GM21717 (cell line): ENCODE measurements at regions not wholly inside any gene's neighbourhood (a gene's known extent, or its start where the extent isn't known, plus 50 kb on each side); places are given as distances from the start of the nearest gene placed in this dataset.

Source experiments
- ATAC-seq: cut with Tn5 transposase; IDR thresholded peaks from one replicate; pipeline ENCODE4 v1.9.1; 2021; ENCODE audit warnings: mild to moderate bottlenecking, moderate library complexity; ENCODE audit not compliant: unreplicated experiment

- ATAC-seq, result no peak
Observed at GRCh38 chr1:239861985-239862384, 229.7 kb upstream of the FMN2 start.

- no peak for ATAC-seq
Observed at GRCh38 chr1:239868058-239868832, 223.4 kb upstream of the FMN2 start.

- no peak for ATAC-seq
Observed at GRCh38 chr1:239870194-239870593, 221.5 kb upstream of the FMN2 start.

GRCh38 chr1:239872626-239873025 is 219.1 kb upstream of the FMN2 start:
- no peak for ATAC-seq

- ATAC-seq, result no peak
Observed at GRCh38 chr1:239874831-239875230, 216.9 kb upstream of the FMN2 start.

- ATAC-seq, result no peak
Observed at GRCh38 chr1:239879321-239880170, 212.1 kb upstream of the FMN2 start.

- no peak for ATAC-seq
Observed at GRCh38 chr1:239882967-239883366, 208.7 kb upstream of the FMN2 start.

GRCh38 chr1:239884796-239885195 is 206.9 kb upstream of the FMN2 start:
- no peak for ATAC-seq

- no peak for ATAC-seq
Observed at GRCh38 chr1:239886266-239886665, 205.4 kb upstream of the FMN2 start.

- ATAC-seq, result no peak
Observed at GRCh38 chr1:239888639-239889038, 203.0 kb upstream of the FMN2 start.

GRCh38 chr1:239891621-239892358 is 199.9 kb upstream of the FMN2 start:
- no peak for ATAC-seq

- ATAC-seq, result no peak
Observed at GRCh38 chr1:239892602-239893001, 199.1 kb upstream of the FMN2 start.

- no peak for ATAC-seq
Observed at GRCh38 chr1:239893127-239893731, 198.5 kb upstream of the FMN2 start.

GRCh38 chr1:239896569-239896968 is 195.1 kb upstream of the FMN2 start:
- ATAC-seq, result no peak

GRCh38 chr1:239896980-239897379 is 194.7 kb upstream of the FMN2 start:
- ATAC-seq, result no peak

GRCh38 chr1:239897458-239897857 is 194.2 kb upstream of the FMN2 start:
- ATAC-seq, result no peak

GRCh38 chr1:239898062-239898730 is 193.5 kb upstream of the FMN2 start:
- ATAC-seq, result peak; percentile 85

GRCh38 chr1:239899747-239900146 is 191.9 kb upstream of the FMN2 start:
- no peak for ATAC-seq

- no peak for ATAC-seq
Observed at GRCh38 chr1:239906394-239906793, 185.3 kb upstream of the FMN2 start.

- no peak for ATAC-seq
Observed at GRCh38 chr1:239909898-239910297, 181.8 kb upstream of the FMN2 start.
